GM18508 (cell line): ENCODE measurements at regions not wholly inside any gene's neighbourhood (a gene's known extent, or its start where the extent isn't known, plus 50 kb on each side); places are given as distances from the start of the nearest gene placed in this dataset.
"Not testable (repeated sequence)": the region's sequence is repeated elsewhere in the genome, so short reads cannot be mapped to it uniquely, and the experiment has no call there.

Experiments
- ATAC-seq: cut with Tn5 transposase; IDR thresholded peaks from one replicate; pipeline ENCODE4 v1.9.1; 2021; ENCODE audit warnings: moderate number of reproducible peaks; ENCODE audit not compliant: insufficient read depth, unreplicated experiment

- ATAC-seq, result no peak
These were observed 115.3 kb downstream of the LTN1 start for GRCh38 chr21:28877318-28877884.

GRCh38 chr21:28875078-28875477 lies 117.6 kb downstream of the LTN1 start:
- ATAC-seq, result no peak

- ATAC-seq, result no peak
These were observed 120.5 kb downstream of the LTN1 start for GRCh38 chr21:28872218-28872617.

GRCh38 chr21:28871388-28872010 lies 121.2 kb downstream of the LTN1 start:
- ATAC-seq, result no peak

GRCh38 chr21:28867401-28867800 lies 125.3 kb downstream of the LTN1 start:
- ATAC-seq, result no peak

- no peak for ATAC-seq
These were observed 127.0 kb downstream of the LTN1 start for GRCh38 chr21:28865488-28866186.

GRCh38 chr21:28858424-28858823 lies 134.3 kb downstream of the LTN1 start:
- ATAC-seq, result no peak

- ATAC-seq, result no peak
These were observed 134.9 kb downstream of the LTN1 start for GRCh38 chr21:28857752-28858151.

GRCh38 chr21:28856588-28857250 lies 136.0 kb downstream of the LTN1 start:
- ATAC-seq, result no peak

- ATAC-seq, result no peak
These were observed 140.0 kb downstream of the LTN1 start for GRCh38 chr21:28852706-28853105.

- no peak for ATAC-seq
These were observed 141.0 kb downstream of the LTN1 start for GRCh38 chr21:28851645-28852044.

- ATAC-seq, result not testable (repeated sequence)
These were observed 153.4 kb downstream of the LTN1 start for GRCh38 chr21:28839237-28839636.

GRCh38 chr21:28837426-28837825 lies 155.3 kb downstream of the LTN1 start:
- not testable (repeated sequence) for ATAC-seq

- not testable (repeated sequence) for ATAC-seq
These were observed 156.1 kb downstream of the LTN1 start for GRCh38 chr21:28836588-28836987.

GRCh38 chr21:28834335-28835238 lies 158.1 kb downstream of the LTN1 start:
- ATAC-seq, result no peak

GRCh38 chr21:28833609-28834008 lies 159.1 kb downstream of the LTN1 start:
- no peak for ATAC-seq

GRCh38 chr21:28833182-28833581 lies 159.5 kb downstream of the LTN1 start:
- no peak for ATAC-seq

GRCh38 chr21:28832715-28833061 lies 160.0 kb downstream of the LTN1 start:
- no peak for ATAC-seq

GRCh38 chr21:28832013-28832714 lies 160.5 kb downstream of the LTN1 start:
- ATAC-seq, result no peak

- no peak for ATAC-seq
These were observed 163.7 kb downstream of the LTN1 start for GRCh38 chr21:28828981-28829380.
